Right lung (tissue), 2 donors: ENCODE measurements at regions not wholly inside any gene's neighbourhood (a gene's known extent, or its start where the extent isn't known, plus 50 kb on each side); places are given as distances from the start of the nearest gene placed in this dataset.
A peak's percentile ranks its signal among the peaks of the same experiment; 100 is the strongest.

Experiments used
- DNase-seq, 2 donors: peaks; one replicate each; pipeline ENCODE4 v3.0.0-alpha.2; 2013

DNA sequence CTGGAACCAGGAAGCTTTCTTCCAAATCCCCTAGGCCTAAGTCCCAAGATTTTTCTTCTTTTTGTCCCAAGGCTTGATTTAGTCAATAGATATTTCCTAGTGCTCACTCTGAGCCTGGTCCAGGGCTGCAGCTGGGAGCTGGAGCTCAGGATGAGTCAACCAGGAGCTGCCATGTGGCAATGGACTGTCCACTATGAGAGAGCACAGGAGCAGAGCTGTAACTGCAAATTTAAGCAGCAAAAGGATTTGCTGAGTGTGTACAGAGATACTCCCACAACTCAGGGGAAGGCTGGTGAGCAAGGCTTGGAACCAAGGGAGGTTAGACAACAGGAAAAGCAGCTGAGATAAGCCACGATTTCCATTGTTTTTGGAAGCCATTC is 92.1 kb upstream of the CXCL12 start:
- DNase-seq: no peak

DNA sequence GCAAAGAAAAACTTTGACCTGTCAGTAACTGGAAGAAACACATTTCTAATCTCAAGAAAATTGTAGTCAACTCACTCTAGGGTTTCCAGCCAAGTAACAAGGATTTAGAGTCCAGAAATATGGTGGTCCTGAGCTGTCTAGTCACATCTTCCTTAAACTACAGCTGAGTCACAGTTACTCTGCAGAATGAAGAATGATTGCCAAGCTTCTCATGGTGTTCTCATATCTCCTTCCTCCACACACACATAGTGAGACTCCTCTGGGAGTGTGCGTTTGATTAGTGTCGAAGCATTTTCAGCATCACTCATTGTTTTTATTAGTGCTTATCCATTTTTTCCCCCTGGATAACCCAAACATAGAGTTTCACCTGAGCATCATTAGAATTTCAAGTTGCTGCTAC is 93.1 kb upstream of the CXCL12 start:
- DNase-seq: no peak

DNA sequence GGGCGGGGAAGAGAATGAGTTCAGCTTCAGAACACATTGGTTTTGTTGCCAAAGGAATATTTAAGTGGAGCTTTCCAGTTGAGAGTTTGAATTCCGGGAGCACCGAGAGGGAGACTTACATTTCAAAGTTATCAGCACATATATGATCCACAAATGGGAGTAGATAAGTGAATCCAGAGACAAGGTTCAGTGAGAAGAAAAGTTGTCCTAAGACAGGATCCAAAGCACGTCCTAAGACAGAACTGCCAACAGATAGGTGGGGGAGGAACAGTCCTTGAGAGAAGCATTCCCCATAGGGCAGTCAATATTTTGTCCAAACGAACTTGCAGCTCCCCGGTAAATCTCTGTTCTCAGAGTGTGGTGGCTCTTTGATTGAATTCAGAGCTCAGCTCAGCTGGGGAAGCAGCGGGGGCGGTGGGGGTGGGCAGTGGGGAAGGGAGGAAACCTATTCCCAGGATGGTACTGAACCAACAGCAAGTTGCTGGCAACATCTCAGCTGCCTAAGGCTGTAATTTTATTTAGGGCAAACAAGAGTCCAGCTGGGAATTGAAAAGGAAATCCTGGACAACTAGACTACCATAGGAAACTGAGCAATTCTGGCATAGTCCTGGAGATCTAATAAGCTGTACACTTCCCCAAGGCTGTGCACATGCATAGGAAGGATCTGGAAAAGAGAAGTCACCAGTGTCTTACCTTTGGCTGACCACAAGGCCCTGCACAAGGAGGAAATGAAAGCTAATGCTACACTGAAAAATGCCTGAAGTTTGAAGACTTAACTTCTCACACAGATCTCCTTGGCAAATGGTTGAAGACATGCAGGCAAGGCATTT is 94.2 kb upstream of the CXCL12 start:
- DNase-seq: no peak

DNA sequence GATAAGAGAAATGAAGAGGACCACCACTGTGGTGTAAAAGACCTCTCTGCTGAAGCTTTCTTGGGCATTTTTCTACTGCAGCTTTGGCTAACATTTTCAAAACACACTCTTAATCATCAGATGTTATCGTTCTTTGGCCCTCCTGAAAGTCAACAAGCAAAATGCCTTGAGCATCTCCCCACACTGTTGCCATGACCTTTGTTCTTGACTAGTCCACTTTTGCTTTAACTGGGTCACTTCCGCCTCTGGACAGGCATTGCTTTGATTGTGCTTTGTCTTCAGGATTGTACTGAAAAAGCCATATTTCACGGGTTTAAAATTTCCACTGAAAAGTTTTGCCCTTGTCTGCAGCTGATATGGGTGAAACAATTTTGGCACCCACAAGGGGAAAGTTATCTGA is 107.8 kb upstream of the CXCL12 start:
- no peak for DNase-seq

GRCh38 chr10:44498222-44498621 is 113.3 kb upstream of the CXCL12 start:
- no peak for DNase-seq

GRCh38 chr10:44500451-44500850 is 115.6 kb upstream of the CXCL12 start:
- DNase-seq: no peak

- DNase-seq: no peak
Observed at GRCh38 chr10:44506386-44506785, 121.5 kb upstream of the CXCL12 start.

GRCh38 chr10:44510379-44511115 is 125.7 kb upstream of the CXCL12 start:
- no peak for DNase-seq

- no peak for DNase-seq
Observed at GRCh38 chr10:44511166-44511565, 126.3 kb upstream of the CXCL12 start.

- no peak for DNase-seq
Observed at GRCh38 chr10:44511601-44512000, 126.7 kb upstream of the CXCL12 start.

DNA sequence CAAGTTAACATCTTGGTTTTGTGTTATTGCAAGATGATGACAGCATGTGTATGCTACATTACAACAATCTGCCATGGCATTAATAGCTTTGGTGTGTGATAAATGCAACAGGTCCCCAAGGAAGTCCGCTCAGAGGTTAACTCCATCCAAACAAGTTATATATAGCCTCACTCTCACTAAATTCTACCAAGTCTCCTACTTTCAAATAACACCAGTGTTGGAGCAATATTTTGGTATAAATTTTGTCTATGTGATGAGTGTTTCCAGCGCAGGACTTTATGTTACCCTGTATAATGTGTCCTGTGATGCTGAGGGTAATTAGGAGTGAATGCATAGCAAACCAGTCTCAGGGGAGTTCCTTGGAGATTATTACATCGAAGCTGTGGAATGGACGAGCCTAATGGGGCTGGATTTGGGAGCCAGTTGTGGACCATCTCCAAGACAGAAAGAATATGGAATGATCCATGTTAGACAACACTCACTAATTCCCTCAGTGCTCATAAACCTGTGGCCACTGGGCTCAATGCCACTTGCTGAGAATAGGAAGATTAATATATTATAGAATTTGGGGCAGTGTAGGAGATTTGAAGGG is 127.6 kb upstream of the CXCL12 start:
- DNase-seq: no peak

- no peak for DNase-seq
Observed at GRCh38 chr10:44513591-44513990, 128.7 kb upstream of the CXCL12 start.

DNA sequence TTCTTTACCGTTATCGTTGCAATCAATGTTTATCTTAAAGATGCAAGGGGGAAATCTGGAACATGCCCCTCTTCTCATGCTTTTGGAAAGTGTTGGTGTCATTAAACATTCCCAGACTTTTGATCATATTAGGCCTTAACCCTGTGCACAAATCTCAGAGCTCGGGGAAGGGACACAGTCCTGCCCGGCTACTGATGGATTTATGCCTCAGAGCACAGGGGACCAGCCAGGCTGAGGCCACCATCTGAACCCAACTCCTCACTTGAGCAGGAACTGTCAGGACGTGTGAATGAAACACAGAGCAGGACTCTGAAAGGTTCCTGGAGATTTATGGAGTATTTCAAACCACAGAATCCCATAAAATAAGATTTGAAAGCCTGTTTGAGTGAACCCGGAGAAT is 132.0 kb upstream of the CXCL12 start:
- no peak for DNase-seq

DNA sequence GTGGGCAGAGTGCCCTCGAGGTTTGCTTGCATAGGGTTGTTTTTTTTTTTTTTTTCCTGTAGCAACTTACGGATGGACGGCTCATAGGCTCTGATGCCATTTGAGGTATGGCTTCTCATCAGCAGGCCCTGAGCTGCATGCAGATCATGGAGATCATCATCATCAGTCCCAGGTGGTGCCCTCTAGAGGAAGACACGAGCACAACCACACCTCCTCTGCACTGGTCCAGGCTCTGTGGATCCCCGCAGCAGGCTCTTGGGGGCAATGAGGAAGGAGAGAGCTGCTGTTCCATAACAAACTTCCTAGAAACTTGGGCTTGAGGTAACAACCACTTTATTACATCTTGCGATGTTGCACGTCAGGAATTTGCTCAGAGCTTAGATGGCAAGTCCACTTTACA is 132.7 kb upstream of the CXCL12 start:
- no peak for DNase-seq

DNA sequence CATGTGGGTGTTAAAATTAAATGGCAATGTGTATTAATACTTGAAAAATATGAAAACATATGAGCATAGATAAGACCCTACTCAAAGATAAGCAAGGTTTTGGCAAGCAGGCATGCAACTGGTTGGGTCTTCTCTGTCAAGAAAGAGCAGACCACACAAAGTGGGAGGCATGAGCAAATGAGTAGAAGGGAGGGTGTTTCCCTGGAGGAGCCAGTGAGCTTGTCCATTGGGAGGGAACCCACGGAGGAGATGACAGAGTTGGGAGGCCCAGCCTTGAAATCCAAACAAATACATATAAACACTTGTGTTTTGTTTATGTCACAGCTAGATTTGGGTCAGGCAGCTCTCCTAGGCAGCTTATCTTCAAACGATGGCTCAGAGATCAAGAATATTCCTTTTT is 134.5 kb upstream of the CXCL12 start:
- peak in 1 of 2 donors; percentile 26 for DNase-seq

- no peak for DNase-seq
Observed at GRCh38 chr10:44520651-44521050, 135.8 kb upstream of the CXCL12 start.

- no peak for DNase-seq
Observed at GRCh38 chr10:44539178-44539577, 154.3 kb upstream of the CXCL12 start.

DNA sequence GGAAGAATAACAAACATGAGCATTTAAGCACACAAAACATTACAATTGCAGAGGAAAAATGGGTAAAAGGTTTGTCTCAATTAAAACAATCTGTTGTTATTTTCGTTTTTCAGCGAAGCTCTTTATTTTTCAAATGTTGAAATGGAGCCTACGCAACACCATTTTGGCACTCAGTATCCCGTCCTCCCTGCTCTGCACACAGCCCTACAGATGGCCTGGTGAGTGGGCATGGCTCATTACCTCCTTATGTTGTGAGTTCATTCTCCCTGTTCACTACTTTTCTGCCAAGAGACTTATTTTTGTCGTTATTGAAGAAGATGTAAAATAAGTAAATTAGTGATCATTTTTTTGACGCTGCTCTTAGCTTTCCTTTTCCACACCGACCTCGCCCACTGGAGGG is 167.8 kb upstream of the CXCL12 start:
- DNase-seq: no peak

DNA sequence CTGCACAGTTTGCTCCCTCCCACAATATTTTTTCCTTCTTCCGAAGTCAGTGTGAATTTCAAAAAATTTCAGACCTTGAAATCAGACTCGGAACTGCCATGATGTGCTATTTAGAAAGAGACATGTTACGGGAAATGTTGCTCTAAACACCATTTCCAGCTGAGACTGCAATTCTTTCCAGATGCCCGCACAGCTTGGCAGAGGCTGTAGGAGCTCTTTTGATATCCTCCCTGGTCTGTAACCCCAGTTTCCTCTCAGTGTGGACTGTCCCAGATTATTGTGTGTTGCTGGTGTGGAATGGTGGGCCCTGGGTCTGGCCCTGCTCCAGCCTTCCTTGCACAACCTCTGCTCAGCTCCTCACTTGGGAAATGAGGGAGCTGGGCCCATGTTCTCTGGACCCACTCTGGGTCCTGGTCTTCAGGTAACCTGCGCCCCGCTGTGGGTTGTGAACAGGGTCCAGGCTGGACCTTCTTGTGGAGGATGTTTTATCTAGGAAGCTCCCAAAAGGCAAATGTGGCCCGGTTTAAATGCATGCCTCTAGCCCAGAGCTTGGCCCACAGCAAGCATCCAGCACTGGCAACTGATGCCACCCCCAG is 172.8 kb upstream of the CXCL12 start:
- no peak for DNase-seq

DNA sequence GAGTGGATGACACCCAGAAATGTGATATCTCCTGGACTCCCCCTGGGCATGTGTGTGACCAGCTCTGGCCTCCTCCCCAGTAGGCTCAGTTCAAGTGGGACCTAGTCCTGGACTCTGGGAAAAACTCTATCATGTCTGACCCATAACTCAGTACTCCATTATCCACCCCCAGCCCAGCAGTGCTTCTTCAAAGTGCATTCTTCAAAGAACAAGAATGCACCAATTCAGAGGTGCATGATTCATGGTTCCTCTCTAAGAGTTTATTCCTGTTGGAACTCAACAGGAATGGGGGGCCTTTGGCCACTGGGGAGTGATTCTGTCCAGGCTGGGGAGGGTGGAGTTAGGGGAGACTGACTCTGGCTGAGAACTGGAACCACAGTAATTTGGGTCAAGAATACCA is 173.6 kb upstream of the CXCL12 start:
- no peak for DNase-seq

DNA sequence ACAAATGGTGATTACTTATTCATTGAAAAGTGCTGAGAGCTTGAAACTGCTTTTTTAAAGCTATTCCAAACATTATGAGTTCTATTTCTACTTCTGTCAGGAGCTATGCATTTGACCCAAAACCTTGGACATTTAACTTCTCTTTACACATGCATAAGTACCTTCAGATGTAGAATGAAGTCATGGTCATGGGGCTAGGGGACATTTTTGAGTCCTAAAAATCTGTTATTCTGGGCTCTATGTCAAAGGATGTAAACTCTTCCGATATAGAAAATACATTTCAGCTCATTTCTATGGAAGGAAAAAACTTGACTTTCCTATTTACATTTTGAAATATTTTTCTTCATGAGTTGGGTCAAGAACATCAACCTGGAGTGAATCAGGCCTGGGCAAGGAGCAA is 179.5 kb upstream of the CXCL12 start:
- DNase-seq: no peak

- no peak for DNase-seq
Observed at GRCh38 chr10:44564790-44565189, 179.9 kb upstream of the CXCL12 start.

- no peak for DNase-seq
Observed at GRCh38 chr10:44566786-44567185, 181.9 kb upstream of the CXCL12 start.
